ENCODE measurements at regions not wholly inside any gene's neighbourhood (a gene's known extent, or its start where the extent isn't known, plus 50 kb on each side); places are given as distances from the start of the nearest gene placed in this dataset.

DNA sequence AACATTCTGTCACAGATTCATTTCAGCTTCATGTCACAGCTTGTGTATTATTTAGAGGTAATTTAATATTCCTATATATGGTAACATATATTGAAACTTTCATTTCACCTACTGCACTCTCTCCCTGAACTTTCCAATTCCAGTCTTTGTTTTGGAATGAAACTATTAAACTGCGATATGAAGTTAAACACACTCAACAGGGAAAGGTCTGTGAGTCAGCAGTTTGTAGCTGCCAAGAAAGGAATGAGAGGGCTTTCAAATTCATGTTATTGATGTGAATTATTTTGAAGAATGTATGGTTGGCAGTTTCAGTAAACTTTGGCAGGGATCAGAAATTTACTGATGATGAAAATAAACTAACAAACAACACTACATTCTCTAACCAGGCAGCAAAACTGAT lies 148.3 kb downstream of the HNMT start:
- Histone ChIP-seq H3K9me3 (no peaks in the 10 kb centered on the region), H3K27me3 (replicated peaks; ENCODE audit: insufficient read depth) (no peaks in the 10 kb centered on the region), H3K27ac (no peak overlapping the region), H3K36me3 (no peaks in the 10 kb centered on the region), H3K4me3 (no peak overlapping the region), H3K4me1 (replicated peaks) (no peaks in the 10 kb centered on the region)
- WGBS = 78% methylated on average over 1 of the region's 1 CpG
- intact Hi-C loops (cut with DNase I) = no loop called here
- DNase-seq (ENCODE audit: low spot score) = no peak
- TF ChIP-seq POLR2AphosphoS5 (IDR thresholded peaks at IDR 0.05) (no peak), POLR2A (IDR thresholded peaks at IDR 0.05) (no peak)
- TF ChIP-seq, protein P1, sequence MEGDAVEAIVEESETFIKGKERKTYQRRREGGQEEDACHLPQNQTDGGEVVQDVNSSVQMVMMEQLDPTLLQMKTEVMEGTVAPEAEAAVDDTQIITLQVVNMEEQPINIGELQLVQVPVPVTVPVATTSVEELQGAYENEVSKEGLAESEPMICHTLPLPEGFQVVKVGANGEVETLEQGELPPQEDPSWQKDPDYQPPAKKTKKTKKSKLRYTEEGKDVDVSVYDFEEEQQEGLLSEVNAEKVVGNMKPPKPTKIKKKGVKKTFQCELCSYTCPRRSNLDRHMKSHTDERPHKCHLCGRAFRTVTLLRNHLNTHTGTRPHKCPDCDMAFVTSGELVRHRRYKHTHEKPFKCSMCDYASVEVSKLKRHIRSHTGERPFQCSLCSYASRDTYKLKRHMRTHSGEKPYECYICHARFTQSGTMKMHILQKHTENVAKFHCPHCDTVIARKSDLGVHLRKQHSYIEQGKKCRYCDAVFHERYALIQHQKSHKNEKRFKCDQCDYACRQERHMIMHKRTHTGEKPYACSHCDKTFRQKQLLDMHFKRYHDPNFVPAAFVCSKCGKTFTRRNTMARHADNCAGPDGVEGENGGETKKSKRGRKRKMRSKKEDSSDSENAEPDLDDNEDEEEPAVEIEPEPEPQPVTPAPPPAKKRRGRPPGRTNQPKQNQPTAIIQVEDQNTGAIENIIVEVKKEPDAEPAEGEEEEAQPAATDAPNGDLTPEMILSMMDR (IDR thresholded peaks at IDR 0.05) = no peak

GRCh38 chr2:138113871-138114525 lies 149.7 kb downstream of the HNMT start:
- DNase-seq (ENCODE audit: low spot score) = no peak
- TF ChIP-seq, protein P1 (IDR thresholded peaks at IDR 0.05) = no peak
- TF ChIP-seq POLR2A (IDR thresholded peaks at IDR 0.05) (no peak), POLR2AphosphoS5 (IDR thresholded peaks at IDR 0.05) (no peak)
- H3K9me3 ChIP-seq = no peaks in the 10 kb centered on the region
- 97% methylated on average over 4 of the region's 4 CpGs for whole genome bisulfite sequencing
- H3K36me3 ChIP-seq = no peaks in the 10 kb centered on the region
- H3K27ac ChIP-seq = no peak overlapping the region
- H3K27me3 ChIP-seq (replicated peaks; ENCODE audit: insufficient read depth) = no peaks in the 10 kb centered on the region
- intact Hi-C loops (cut with DNase I) = no loop called here
- no peak overlapping the region for H3K4me3 ChIP-seq
- H3K4me1 ChIP-seq (replicated peaks) = no peaks in the 10 kb centered on the region

- no peak overlapping the region for H3K4me3 ChIP-seq
- no peaks in the 10 kb centered on the region for H3K27me3 ChIP-seq (replicated peaks; ENCODE audit: insufficient read depth)
- no peak overlapping the region for H3K27ac ChIP-seq
- no peaks in the 10 kb centered on the region for H3K4me1 ChIP-seq (replicated peaks)
- H3K36me3 ChIP-seq = no peaks in the 10 kb centered on the region
- intact Hi-C loops (cut with DNase I) = no loop called here
- no peaks in the 10 kb centered on the region for H3K9me3 ChIP-seq
- no peak for TF ChIP-seq POLR2A (IDR thresholded peaks at IDR 0.05)
- TF ChIP-seq POLR2AphosphoS5 (IDR thresholded peaks at IDR 0.05) = no peak
- TF ChIP-seq, protein P1 (IDR thresholded peaks at IDR 0.05) = no peak
- no peak for DNase-seq (ENCODE audit: low spot score)
These were observed 151.4 kb downstream of the HNMT start for GRCh38 chr2:138115666-138116065.

GRCh38 chr2:138116456-138116855 lies 152.2 kb downstream of the HNMT start:
- TF ChIP-seq POLR2AphosphoS5 (IDR thresholded peaks at IDR 0.05) (no peak), POLR2A (IDR thresholded peaks at IDR 0.05) (no peak)
- TF ChIP-seq, protein P1 (IDR thresholded peaks at IDR 0.05) = no peak
- 85% methylated on average over 4 of the region's 4 CpGs for WGBS
- Histone ChIP-seq H3K36me3 (no peaks in the 10 kb centered on the region), H3K9me3 (no peaks in the 10 kb centered on the region), H3K27ac (no peak overlapping the region), H3K4me1 (replicated peaks) (no peaks in the 10 kb centered on the region), H3K27me3 (replicated peaks; ENCODE audit: insufficient read depth) (no peaks in the 10 kb centered on the region), H3K4me3 (no peak overlapping the region)
- DNase-seq (ENCODE audit: low spot score) = no peak
- intact Hi-C loops (cut with DNase I) = no loop called here
